Osteocyte (in vitro differentiated cells): ENCODE measurements at regions not wholly inside any gene's neighbourhood (a gene's known extent, or its start where the extent isn't known, plus 50 kb on each side); places are given as distances from the start of the nearest gene placed in this dataset.

ENCODE experiments used
- DNase-seq: peaks from one replicate; pipeline ENCODE4 v3.0.0; 2021; ENCODE audit warnings: mixed read lengths; ENCODE audit not compliant: unreplicated experiment; ENCODE audit errors: extremely low spot score
- H3K27ac Mint-ChIP-seq: one replicate; pipeline ENCODE4 v1.8.0; 2021; ENCODE audit warnings: mild to moderate bottlenecking, mixed read lengths; ENCODE audit not compliant: unreplicated experiment
- H3K27me3 Mint-ChIP-seq: one replicate; pipeline ENCODE4 v1.8.0; 2021; ENCODE audit warnings: mixed read lengths; ENCODE audit not compliant: unreplicated experiment
- H3K36me3 Mint-ChIP-seq: one replicate; pipeline ENCODE4 v1.8.0; 2021; ENCODE audit warnings: mixed read lengths; ENCODE audit not compliant: unreplicated experiment
- H3K4me1 Mint-ChIP-seq: one replicate; pipeline ENCODE4 v1.8.0; 2021; ENCODE audit warnings: mixed read lengths; ENCODE audit not compliant: unreplicated experiment
- H3K4me3 Mint-ChIP-seq: one replicate; pipeline ENCODE4 v1.8.0; 2021; ENCODE audit warnings: mild to moderate bottlenecking, moderate library complexity, mixed read lengths; ENCODE audit not compliant: unreplicated experiment
- H3K9me3 Mint-ChIP-seq: one replicate; pipeline ENCODE4 v1.8.0; 2021; ENCODE audit warnings: mixed read lengths; ENCODE audit not compliant: unreplicated experiment
- TF ChIP-seq, protein P1 (sequence below): fragments of 200-600 bp; sonication (generic); IDR thresholded peaks from 2 replicates; pipeline ENCODE4 v1.5.0; 2021; ENCODE audit warnings: antibody characterized with exemption, mild to moderate bottlenecking, moderate library complexity

GRCh38 chr9:30970186-30970585, 1414.3 kb upstream of the ACO1 start:
- Mint-ChIP-seq H3K27ac (no peak overlapping the region), H3K36me3 (no peaks in the 10 kb centered on the region), H3K9me3 (no peaks in the 10 kb centered on the region), H3K4me1 (no peaks in the 10 kb centered on the region), H3K4me3 (no peak overlapping the region), H3K27me3 (no peaks in the 10 kb centered on the region)
- no peak for DNase-seq
- TF ChIP-seq, protein P1, sequence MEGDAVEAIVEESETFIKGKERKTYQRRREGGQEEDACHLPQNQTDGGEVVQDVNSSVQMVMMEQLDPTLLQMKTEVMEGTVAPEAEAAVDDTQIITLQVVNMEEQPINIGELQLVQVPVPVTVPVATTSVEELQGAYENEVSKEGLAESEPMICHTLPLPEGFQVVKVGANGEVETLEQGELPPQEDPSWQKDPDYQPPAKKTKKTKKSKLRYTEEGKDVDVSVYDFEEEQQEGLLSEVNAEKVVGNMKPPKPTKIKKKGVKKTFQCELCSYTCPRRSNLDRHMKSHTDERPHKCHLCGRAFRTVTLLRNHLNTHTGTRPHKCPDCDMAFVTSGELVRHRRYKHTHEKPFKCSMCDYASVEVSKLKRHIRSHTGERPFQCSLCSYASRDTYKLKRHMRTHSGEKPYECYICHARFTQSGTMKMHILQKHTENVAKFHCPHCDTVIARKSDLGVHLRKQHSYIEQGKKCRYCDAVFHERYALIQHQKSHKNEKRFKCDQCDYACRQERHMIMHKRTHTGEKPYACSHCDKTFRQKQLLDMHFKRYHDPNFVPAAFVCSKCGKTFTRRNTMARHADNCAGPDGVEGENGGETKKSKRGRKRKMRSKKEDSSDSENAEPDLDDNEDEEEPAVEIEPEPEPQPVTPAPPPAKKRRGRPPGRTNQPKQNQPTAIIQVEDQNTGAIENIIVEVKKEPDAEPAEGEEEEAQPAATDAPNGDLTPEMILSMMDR: no peak

GRCh38 chr9:30970812-30971211, 1413.6 kb upstream of the ACO1 start:
- TF ChIP-seq, protein P1: no peak
- Mint-ChIP-seq H3K9me3 (no peaks in the 10 kb centered on the region), H3K4me3 (no peak overlapping the region), H3K36me3 (no peaks in the 10 kb centered on the region), H3K4me1 (no peaks in the 10 kb centered on the region), H3K27me3 (no peaks in the 10 kb centered on the region), H3K27ac (no peak overlapping the region)
- DNase-seq: no peak

DNA sequence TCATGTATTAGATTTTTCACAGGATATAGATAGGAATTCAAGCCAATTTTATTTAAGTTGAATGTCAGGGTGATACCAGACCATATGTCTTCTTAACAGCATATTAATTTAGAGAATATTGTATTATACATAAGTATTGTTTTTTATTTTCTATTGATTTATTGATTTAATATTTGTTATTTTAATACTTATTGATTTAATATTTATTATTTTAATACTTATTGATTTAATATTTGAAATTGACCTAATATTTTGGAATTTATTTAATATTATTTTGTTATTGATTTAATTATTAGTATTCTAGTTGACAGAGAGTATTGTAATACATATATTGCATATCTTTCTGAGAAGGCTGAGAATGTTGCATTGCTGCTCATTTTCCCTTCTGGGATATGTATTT, 1411.8 kb upstream of the ACO1 start:
- H3K27me3 Mint-ChIP-seq: no peaks in the 10 kb centered on the region
- DNase-seq: no peak
- H3K4me3 Mint-ChIP-seq: no peak overlapping the region
- no peaks in the 10 kb centered on the region for H3K9me3 Mint-ChIP-seq
- H3K27ac Mint-ChIP-seq: no peak overlapping the region
- no peaks in the 10 kb centered on the region for H3K4me1 Mint-ChIP-seq
- TF ChIP-seq, protein P1: no peak
- no peaks in the 10 kb centered on the region for H3K36me3 Mint-ChIP-seq

- Mint-ChIP-seq H3K27ac (no peak overlapping the region), H3K4me3 (no peak overlapping the region), H3K36me3 (no peaks in the 10 kb centered on the region), H3K27me3 (no peaks in the 10 kb centered on the region), H3K9me3 (peaks cover 15% of the 10 kb centered on the region), H3K4me1 (no peaks in the 10 kb centered on the region)
- no peak for DNase-seq
- TF ChIP-seq, protein P1: no peak
These were observed 1406.5 kb upstream of the ACO1 start for GRCh38 chr9:30977965-30978364.

- no peak overlapping the region for H3K27ac Mint-ChIP-seq
- no peak for DNase-seq
- H3K27me3 Mint-ChIP-seq: no peaks in the 10 kb centered on the region
- H3K4me1 Mint-ChIP-seq: no peaks in the 10 kb centered on the region
- no peak overlapping the region for H3K4me3 Mint-ChIP-seq
- H3K36me3 Mint-ChIP-seq: no peaks in the 10 kb centered on the region
- H3K9me3 Mint-ChIP-seq: peaks cover 35% of the 10 kb centered on the region
- TF ChIP-seq, protein P1: no peak
These were observed 1402.1 kb upstream of the ACO1 start for GRCh38 chr9:30982301-30982700.
